Smooth muscle cell (in vitro differentiated cells): ENCODE measurements at regions not wholly inside any gene's neighbourhood (a gene's known extent, or its start where the extent isn't known, plus 50 kb on each side); places are given as distances from the start of the nearest gene placed in this dataset.

Experiments used
- DNase-seq: peaks from one replicate; lab custom pipeline; 2025; ENCODE audit not compliant: unreplicated experiment; lab: John Stamatoyannopoulos, UW
- H2AFZ ChIP-seq: fragments of 200-600 bp; sonication (generic); 2 replicates; pipeline ENCODE4 v1.6.0; 2016; ENCODE audit warnings: antibody characterized with exemption, low read depth, mild to moderate bottlenecking
- H3F3A ChIP-seq: fragments of 200-600 bp; sonication (generic); 2 replicates; pipeline ENCODE4 v1.6.0; 2017; ENCODE audit warnings: antibody characterized with exemption, low read depth
- H3K27ac ChIP-seq: fragments of 200-600 bp; sonication (generic); 2 replicates; pipeline ENCODE4 v1.5.1; 2016; ENCODE audit warnings: low read depth, mild to moderate bottlenecking
- H3K27me3 ChIP-seq: fragments of 200-600 bp; sonication (generic); 2 replicates; pipeline ENCODE4 v1.6.1; 2016; ENCODE audit warnings: low read depth, mild to moderate bottlenecking
- H3K36me3 ChIP-seq: fragments of 200-600 bp; sonication (generic); 2 replicates; pipeline ENCODE4 v1.5.1; 2016; ENCODE audit warnings: low read depth
- H3K4me1 ChIP-seq: fragments of 200-600 bp; sonication (generic); 2 replicates; pipeline ENCODE4 v1.5.1; 2016; ENCODE audit warnings: low read depth
- H3K4me2 ChIP-seq: fragments of 200-600 bp; sonication (generic); 2 replicates; pipeline ENCODE4 v1.6.0; 2016; ENCODE audit warnings: mild to moderate bottlenecking
- H3K4me3 ChIP-seq: fragments of 200-600 bp; sonication (generic); 2 replicates; pipeline ENCODE4 v1.5.1; 2016; ENCODE audit warnings: mild to moderate bottlenecking
- H3K79me2 ChIP-seq: fragments of 200-600 bp; sonication (generic); 2 replicates; pipeline ENCODE4 v1.6.0; 2016; ENCODE audit warnings: low read depth, mild to moderate bottlenecking
- H3K9ac ChIP-seq: fragments of 200-600 bp; sonication (generic); 2 replicates; pipeline ENCODE4 v1.6.0; 2016; ENCODE audit warnings: low read depth
- H3K9me3 ChIP-seq: fragments of 200-600 bp; sonication (generic); replicated peaks from 2 replicates; pipeline ENCODE4 v1.5.1; 2016; ENCODE audit warnings: low read depth
- H4K20me1 ChIP-seq: fragments of 200-600 bp; sonication (generic); 2 replicates; pipeline ENCODE4 v1.6.0; 2016; ENCODE audit warnings: low read depth
- WGBS: methylation state at CpG from one replicate; pipeline ENCODE4 v1.1.7; 2016; ENCODE audit warnings: low lambda C conversion rate; 5-methylcytosine and 5-hydroxymethylcytosine counted together
- TF ChIP-seq, protein P1 (sequence below): fragments of 200-600 bp; sonication (generic); IDR thresholded peaks from 2 replicates; pipeline ENCODE4 v1.5.1; 2017; ENCODE audit warnings: borderline replicate concordance, mild to moderate bottlenecking, antibody characterized with exemption; ENCODE audit not compliant: insufficient read depth, poor library complexity, severe bottlenecking

DNA sequence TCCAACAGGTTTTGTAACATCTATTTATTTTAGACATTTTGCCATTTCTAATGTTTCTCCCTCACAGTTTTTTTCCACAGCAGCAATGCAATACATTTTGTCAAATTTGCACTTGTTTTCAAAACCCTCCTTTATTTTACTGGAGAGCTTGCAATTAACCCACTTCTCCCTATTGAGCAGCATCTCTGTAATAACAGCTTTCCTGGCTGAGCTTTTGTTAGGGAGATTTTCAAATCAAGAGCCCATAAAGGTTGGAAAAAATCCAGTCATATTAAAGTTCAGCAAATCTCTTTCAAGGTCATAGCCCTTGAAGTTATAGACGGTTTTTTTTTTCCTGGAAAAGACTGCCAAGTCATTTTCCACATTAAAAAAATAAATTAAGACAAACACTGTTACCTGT lies 450.6 kb upstream of the TENM3 start:
- H4K20me1 ChIP-seq, result no peaks in the 10 kb centered on the region
- H3K4me2 ChIP-seq, result no peak overlapping the region
- DNase-seq, result no peak
- no peaks in the 10 kb centered on the region for H3K9me3 ChIP-seq
- H3K27me3 ChIP-seq, result no peaks in the 10 kb centered on the region
- H3K79me2 ChIP-seq, result no peaks in the 10 kb centered on the region
- TF ChIP-seq, protein P1, sequence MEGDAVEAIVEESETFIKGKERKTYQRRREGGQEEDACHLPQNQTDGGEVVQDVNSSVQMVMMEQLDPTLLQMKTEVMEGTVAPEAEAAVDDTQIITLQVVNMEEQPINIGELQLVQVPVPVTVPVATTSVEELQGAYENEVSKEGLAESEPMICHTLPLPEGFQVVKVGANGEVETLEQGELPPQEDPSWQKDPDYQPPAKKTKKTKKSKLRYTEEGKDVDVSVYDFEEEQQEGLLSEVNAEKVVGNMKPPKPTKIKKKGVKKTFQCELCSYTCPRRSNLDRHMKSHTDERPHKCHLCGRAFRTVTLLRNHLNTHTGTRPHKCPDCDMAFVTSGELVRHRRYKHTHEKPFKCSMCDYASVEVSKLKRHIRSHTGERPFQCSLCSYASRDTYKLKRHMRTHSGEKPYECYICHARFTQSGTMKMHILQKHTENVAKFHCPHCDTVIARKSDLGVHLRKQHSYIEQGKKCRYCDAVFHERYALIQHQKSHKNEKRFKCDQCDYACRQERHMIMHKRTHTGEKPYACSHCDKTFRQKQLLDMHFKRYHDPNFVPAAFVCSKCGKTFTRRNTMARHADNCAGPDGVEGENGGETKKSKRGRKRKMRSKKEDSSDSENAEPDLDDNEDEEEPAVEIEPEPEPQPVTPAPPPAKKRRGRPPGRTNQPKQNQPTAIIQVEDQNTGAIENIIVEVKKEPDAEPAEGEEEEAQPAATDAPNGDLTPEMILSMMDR, result no peak
- no peak overlapping the region for H3K4me3 ChIP-seq
- H3K27ac ChIP-seq, result no peak overlapping the region
- H2AFZ ChIP-seq, result no peak overlapping the region
- no peaks in the 10 kb centered on the region for H3K4me1 ChIP-seq
- H3F3A ChIP-seq, result no peaks in the 10 kb centered on the region
- 79% methylated on average over 1 of the region's 1 CpG for WGBS
- H3K36me3 ChIP-seq, result no peaks in the 10 kb centered on the region
- no peak overlapping the region for H3K9ac ChIP-seq

DNA sequence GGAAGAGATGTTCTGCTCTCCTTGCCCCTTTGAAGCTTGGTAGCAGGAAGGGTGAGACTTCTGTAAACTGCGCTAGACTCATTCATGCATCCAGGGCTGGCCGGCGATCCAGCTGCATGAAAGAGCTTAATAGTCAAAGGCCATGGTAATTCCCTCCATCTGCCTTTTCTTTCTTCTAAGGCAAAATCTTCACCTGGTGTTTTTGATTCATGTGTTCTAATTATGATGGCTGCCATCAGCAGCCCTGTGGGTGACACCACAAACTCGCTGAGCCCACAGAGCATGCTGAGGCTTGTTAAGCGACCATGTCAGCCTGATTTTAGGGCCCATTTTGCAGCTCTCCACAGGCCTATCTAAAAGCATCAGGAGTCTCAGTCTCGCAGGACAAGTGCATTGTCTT lies 450.1 kb upstream of the TENM3 start:
- H3K9me3 ChIP-seq, result no peaks in the 10 kb centered on the region
- H3K4me3 ChIP-seq, result no peak overlapping the region
- no peak for DNase-seq
- no peaks in the 10 kb centered on the region for H3K4me1 ChIP-seq
- no peak overlapping the region for H3K27ac ChIP-seq
- H3K4me2 ChIP-seq, result no peak overlapping the region
- H4K20me1 ChIP-seq, result no peaks in the 10 kb centered on the region
- H3K9ac ChIP-seq, result no peak overlapping the region
- WGBS, result 64% methylated on average over 6 of the region's 6 CpGs
- no peak overlapping the region for H2AFZ ChIP-seq
- TF ChIP-seq, protein P1, result no peak
- no peaks in the 10 kb centered on the region for H3F3A ChIP-seq
- H3K36me3 ChIP-seq, result no peaks in the 10 kb centered on the region
- no peaks in the 10 kb centered on the region for H3K79me2 ChIP-seq
- no peaks in the 10 kb centered on the region for H3K27me3 ChIP-seq

DNA sequence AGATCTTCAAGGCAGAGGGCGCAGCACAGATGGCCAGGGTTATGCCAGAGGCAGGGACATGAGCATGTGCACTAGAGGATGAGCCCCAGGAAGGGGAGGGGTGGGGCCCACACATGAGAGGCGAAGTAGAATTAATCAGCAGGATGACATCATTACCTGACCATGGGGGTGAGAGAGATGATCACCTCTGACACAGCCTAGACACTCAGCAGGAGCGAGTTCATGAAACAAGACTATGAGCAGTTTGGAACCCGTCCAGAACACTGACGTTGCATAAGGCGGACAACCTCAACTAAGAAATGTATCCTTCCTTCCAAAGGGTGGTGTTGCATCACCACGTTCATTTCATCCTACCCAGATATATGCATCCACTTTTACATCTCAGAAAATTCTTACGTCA lies 446.7 kb upstream of the TENM3 start:
- Histone ChIP-seq H3K9me3 (no peaks in the 10 kb centered on the region), H2AFZ (no peak overlapping the region), H3K27me3 (no peaks in the 10 kb centered on the region), H3K4me3 (no peak overlapping the region), H3K4me2 (no peak overlapping the region), H4K20me1 (no peaks in the 10 kb centered on the region), H3K79me2 (no peaks in the 10 kb centered on the region), H3F3A (no peaks in the 10 kb centered on the region), H3K27ac (no peak overlapping the region), H3K9ac (no peak overlapping the region), H3K4me1 (no peaks in the 10 kb centered on the region), H3K36me3 (no peaks in the 10 kb centered on the region)
- WGBS, result 87% methylated on average over 8 of the region's 8 CpGs
- TF ChIP-seq, protein P1, result no peak
- DNase-seq, result no peak

DNA sequence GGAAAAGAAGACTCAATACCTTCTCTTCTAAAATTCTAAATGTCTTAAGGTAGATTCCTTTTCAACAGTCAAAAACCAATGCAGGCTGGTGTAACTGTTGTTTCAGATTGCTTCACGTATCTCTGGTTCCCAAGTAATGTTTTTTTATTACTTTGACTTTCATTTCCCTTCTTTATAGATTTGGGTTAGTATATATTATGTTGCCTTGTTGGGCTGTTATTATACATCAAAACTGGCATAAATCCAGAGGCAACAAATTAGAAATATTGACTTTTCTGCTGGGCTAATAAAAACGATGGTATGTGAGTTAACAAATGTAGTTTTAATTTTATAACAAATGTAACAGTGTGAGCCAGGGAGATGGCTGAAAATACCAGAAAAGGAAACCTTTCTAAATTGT lies 444.7 kb upstream of the TENM3 start:
- TF ChIP-seq, protein P1, result no peak
- no peaks in the 10 kb centered on the region for H3K4me1 ChIP-seq
- no peaks in the 10 kb centered on the region for H3K79me2 ChIP-seq
- no peaks in the 10 kb centered on the region for H4K20me1 ChIP-seq
- H3K9ac ChIP-seq, result no peak overlapping the region
- H3F3A ChIP-seq, result no peaks in the 10 kb centered on the region
- H3K9me3 ChIP-seq, result no peaks in the 10 kb centered on the region
- 94% methylated on average over 2 of the region's 2 CpGs for WGBS
- H2AFZ ChIP-seq, result no peak overlapping the region
- H3K4me2 ChIP-seq, result no peak overlapping the region
- no peak overlapping the region for H3K4me3 ChIP-seq
- no peak overlapping the region for H3K27ac ChIP-seq
- H3K27me3 ChIP-seq, result no peaks in the 10 kb centered on the region
- no peaks in the 10 kb centered on the region for H3K36me3 ChIP-seq
- no peak for DNase-seq
